ENCODE measurements at regions not wholly inside any gene's neighbourhood (a gene's known extent, or its start where the extent isn't known, plus 50 kb on each side); places are given as distances from the start of the nearest gene placed in this dataset.

DNA sequence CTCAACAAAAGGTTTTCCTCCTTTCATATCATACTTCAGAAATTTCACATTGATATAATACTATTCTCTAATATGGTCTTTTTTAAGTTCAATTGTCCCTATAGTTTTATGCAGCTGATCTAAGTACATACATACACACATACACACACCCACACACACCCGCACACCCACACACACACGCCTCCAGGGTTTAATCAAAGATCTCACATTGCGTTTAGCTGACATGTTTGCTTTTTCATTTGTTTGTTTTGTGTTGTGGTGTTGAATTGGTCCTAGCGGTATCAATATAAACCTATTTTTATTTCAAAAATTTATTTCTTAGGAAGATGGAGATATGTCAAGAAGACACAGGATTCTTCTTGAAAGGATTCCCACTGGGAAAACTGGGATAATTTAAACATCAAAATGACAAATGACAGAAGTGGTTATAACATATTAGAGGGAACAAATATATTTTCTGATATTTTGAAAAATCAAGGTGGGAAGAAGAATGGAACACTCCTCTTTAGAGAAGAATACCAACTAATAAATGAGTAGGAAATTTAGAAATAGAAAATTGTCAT is 434.9 kb upstream of the SLC30A5 start:
- Histone ChIP-seq H3K27me3 (ENCODE audit: control insufficient read depth in 1 of 2, insufficient read depth in 2 of 2, low read length in 2 of 2) (no peaks in the 10 kb centered on the region), H3K9ac (ENCODE audit: low read length) (no peak overlapping the region), H3K27ac (ENCODE audit: low read depth, low read length) (no peak overlapping the region), H3K4me3 (ENCODE audit: low read depth in 1 of 2, low read length in 2 of 2) (no peak overlapping the region), H3K36me3 (ENCODE audit: insufficient read depth, low read length) (no peaks in the 10 kb centered on the region), H3K9me3 (ENCODE audit: low read length) (no peaks in the 10 kb centered on the region), H3K4me1 (ENCODE audit: insufficient read depth, low read length) (no peaks in the 10 kb centered on the region)

DNA sequence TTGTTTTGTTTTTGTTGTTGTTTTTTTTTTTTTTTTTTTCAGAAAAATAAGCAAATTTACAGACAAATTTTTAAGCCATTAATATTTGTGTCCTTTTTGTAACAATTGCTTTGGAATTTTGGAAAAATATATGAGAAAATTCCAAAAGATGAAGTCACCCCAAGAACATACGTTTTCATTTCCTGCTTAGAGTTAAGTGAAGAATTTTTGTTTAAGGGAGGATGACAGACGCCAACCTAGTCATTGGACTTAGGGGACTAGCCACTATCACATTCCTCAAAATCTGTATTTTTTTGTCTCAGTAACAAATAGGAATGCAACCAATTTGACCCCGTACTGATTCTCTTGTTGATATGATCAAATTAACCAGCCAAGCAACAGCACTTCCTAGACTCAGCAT is 433.9 kb upstream of the SLC30A5 start:
- Histone ChIP-seq H3K36me3 (ENCODE audit: insufficient read depth, low read length) (no peaks in the 10 kb centered on the region), H3K27me3 (ENCODE audit: control insufficient read depth in 1 of 2, insufficient read depth in 2 of 2, low read length in 2 of 2) (no peaks in the 10 kb centered on the region), H3K9me3 (ENCODE audit: low read length) (no peaks in the 10 kb centered on the region), H3K4me3 (ENCODE audit: low read depth in 1 of 2, low read length in 2 of 2) (no peak overlapping the region), H3K27ac (ENCODE audit: low read depth, low read length) (no peak overlapping the region), H3K9ac (ENCODE audit: low read length) (no peak overlapping the region), H3K4me1 (ENCODE audit: insufficient read depth, low read length) (no peaks in the 10 kb centered on the region)

DNA sequence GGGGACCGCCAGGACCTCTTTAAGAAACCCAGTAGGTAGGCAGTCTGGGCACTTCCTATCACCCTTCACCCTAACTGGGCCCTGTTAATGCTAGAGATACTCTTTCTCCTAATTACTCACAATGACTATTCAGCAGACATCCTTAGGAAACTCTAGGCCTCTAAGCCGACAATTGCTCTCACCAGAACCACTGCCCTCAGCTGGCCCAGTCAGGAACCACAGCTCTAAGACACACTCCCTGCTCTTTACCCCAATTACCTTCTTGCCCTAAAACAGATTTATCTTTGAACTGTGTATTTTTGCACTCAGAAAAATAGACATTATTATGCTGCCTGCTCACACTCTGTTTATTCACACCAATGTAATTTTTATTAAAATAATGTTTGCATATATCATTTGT is 432.6 kb upstream of the SLC30A5 start:
- Histone ChIP-seq H3K4me1 (ENCODE audit: insufficient read depth, low read length) (no peaks in the 10 kb centered on the region), H3K27me3 (ENCODE audit: control insufficient read depth in 1 of 2, insufficient read depth in 2 of 2, low read length in 2 of 2) (no peaks in the 10 kb centered on the region), H3K9me3 (ENCODE audit: low read length) (no peaks in the 10 kb centered on the region), H3K9ac (ENCODE audit: low read length) (no peak overlapping the region), H3K27ac (ENCODE audit: low read depth, low read length) (no peak overlapping the region), H3K4me3 (ENCODE audit: low read depth in 1 of 2, low read length in 2 of 2) (no peak overlapping the region), H3K36me3 (ENCODE audit: insufficient read depth, low read length) (no peaks in the 10 kb centered on the region)

DNA sequence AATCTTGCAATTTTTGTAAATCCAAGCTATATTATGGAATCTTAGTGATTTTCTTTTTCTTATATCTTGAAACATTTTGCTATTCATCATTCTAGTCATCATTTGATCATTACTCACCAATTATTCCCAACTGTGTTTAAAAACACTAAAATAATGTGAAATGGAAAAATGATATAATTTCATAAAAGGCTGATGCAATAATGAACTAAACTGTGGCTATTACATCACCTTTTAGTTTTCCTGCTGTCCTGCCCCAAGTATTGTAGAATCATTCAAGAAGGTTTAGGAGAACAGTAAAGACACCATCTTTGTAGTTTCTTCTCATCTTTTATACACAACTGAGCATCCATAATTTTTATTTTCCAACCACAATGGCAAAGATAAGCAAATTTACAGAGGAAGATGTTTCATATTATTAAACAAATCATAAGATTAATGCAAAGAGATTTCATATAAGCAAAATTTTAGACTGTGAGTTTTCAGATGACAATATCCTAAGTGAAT is 431.0 kb upstream of the SLC30A5 start:
- Histone ChIP-seq H3K4me3 (ENCODE audit: low read depth in 1 of 2, low read length in 2 of 2) (no peak overlapping the region), H3K36me3 (ENCODE audit: insufficient read depth, low read length) (no peaks in the 10 kb centered on the region), H3K9me3 (ENCODE audit: low read length) (no peaks in the 10 kb centered on the region), H3K9ac (ENCODE audit: low read length) (no peak overlapping the region), H3K27me3 (ENCODE audit: control insufficient read depth in 1 of 2, insufficient read depth in 2 of 2, low read length in 2 of 2) (no peaks in the 10 kb centered on the region), H3K4me1 (ENCODE audit: insufficient read depth, low read length) (no peaks in the 10 kb centered on the region), H3K27ac (ENCODE audit: low read depth, low read length) (no peak overlapping the region)

DNA sequence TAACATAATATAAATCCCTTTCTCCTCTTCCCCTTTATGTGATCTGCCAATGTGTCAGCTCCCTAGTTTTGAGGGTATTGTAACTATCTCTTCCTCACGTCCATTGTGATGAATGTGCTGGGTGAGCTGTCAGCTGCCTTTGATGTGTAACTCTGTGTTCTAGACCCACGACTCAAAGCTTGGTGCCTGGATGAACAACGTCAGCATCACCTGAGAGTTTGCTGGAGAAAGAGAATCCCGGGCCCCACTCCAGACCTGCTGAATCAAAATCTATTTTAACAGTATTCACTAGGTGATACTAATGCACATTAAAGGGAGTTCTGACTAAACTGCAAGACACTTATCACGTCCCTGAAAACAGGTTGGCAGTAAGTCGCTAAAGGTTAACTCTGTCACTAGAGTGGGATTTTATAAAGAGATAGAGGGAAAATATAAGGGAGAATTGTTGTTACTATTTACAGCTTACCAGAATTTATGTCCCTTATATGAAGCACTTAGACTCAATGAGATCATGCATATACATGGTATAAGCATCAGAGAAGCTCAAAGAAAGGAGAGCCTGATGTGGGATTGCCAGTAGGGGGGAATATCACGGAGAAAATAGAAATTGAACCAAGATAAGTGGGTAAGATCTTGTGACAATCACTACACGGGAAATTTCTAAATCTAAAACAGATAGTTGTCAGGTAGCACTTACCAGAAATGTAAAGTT is 423.8 kb upstream of the SLC30A5 start:
- H3K4me3 ChIP-seq (ENCODE audit: low read depth in 1 of 2, low read length in 2 of 2), result no peak overlapping the region
- H3K9ac ChIP-seq (ENCODE audit: low read length), result no peak overlapping the region

DNA sequence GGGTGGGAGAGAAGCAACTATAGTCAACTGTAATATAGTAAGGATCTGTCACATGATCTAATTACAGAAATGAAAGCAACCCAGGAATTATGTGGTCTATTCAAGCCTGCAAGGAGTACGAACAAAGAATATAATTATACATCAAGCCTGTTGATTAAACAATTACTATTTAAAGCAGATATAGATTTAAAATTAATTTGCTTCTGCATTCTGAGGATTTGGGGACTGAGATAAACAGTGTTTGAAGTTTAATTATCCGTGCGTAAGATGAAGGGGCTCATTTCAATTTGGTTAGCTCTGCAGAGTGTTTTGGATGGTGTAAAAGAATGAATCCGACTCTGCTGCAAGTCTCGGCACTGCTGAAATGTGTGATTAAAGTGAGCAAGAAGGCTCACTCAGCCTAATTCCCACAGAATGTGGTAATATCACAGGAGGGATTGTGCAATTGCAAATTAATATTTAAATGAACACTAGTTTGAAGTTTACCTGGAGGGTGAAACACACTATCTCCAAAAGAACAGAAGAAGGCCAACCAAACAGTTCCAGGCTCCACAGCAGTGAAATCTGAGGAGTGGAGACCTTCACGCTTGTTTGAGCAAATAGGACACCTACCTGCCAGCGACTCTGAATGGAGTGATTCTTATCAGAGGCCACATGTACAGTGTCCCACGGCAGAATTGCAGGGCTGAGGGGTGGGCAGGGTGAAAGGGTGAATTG is 420.6 kb upstream of the SLC30A5 start:
- H3K9ac ChIP-seq (ENCODE audit: low read length), result no peak overlapping the region
- no peaks in the 10 kb centered on the region for H3K27me3 ChIP-seq (ENCODE audit: control insufficient read depth in 1 of 2, insufficient read depth in 2 of 2, low read length in 2 of 2)
- H3K4me1 ChIP-seq (ENCODE audit: insufficient read depth, low read length), result no peaks in the 10 kb centered on the region
- H3K4me3 ChIP-seq (ENCODE audit: low read depth in 1 of 2, low read length in 2 of 2), result no peak overlapping the region
- no peaks in the 10 kb centered on the region for H3K9me3 ChIP-seq (ENCODE audit: low read length)
- H3K27ac ChIP-seq (ENCODE audit: low read depth, low read length), result no peak overlapping the region
- no peaks in the 10 kb centered on the region for H3K36me3 ChIP-seq (ENCODE audit: insufficient read depth, low read length)

More for the DNA sequence above, 423.8 kb upstream of the SLC30A5 start:
- no peaks in the 10 kb centered on the region for H3K9me3 ChIP-seq (ENCODE audit: low read length)
- no peaks in the 10 kb centered on the region for H3K27me3 ChIP-seq (ENCODE audit: control insufficient read depth in 1 of 2, insufficient read depth in 2 of 2, low read length in 2 of 2)
- no peak overlapping the region for H3K27ac ChIP-seq (ENCODE audit: low read depth, low read length)
- no peaks in the 10 kb centered on the region for H3K36me3 ChIP-seq (ENCODE audit: insufficient read depth, low read length)
- H3K4me1 ChIP-seq (ENCODE audit: insufficient read depth, low read length), result no peaks in the 10 kb centered on the region

DNA sequence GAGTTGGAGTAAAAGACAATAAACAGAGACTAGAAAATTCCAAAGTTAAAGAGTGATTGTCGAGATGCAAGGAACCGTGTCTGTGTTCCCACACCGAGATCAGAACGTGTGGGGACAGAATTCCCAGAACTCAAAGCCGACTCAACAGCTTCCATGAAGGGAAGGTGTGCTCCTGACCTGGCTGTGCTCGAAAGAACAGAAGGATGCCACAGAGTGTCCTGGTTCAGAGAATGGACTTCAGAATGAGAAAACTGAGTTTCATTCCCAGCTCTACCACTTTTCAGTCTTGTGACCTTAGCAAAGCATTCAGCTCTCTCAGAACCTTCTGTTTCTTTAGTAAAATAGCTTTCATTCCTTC is 420.0 kb upstream of the SLC30A5 start:
- Histone ChIP-seq H3K9me3 (ENCODE audit: low read length) (no peaks in the 10 kb centered on the region), H3K36me3 (ENCODE audit: insufficient read depth, low read length) (no peaks in the 10 kb centered on the region), H3K9ac (ENCODE audit: low read length) (no peak overlapping the region), H3K27me3 (ENCODE audit: control insufficient read depth in 1 of 2, insufficient read depth in 2 of 2, low read length in 2 of 2) (no peaks in the 10 kb centered on the region), H3K4me1 (ENCODE audit: insufficient read depth, low read length) (no peaks in the 10 kb centered on the region), H3K4me3 (ENCODE audit: low read depth in 1 of 2, low read length in 2 of 2) (no peak overlapping the region), H3K27ac (ENCODE audit: low read depth, low read length) (no peak overlapping the region)

DNA sequence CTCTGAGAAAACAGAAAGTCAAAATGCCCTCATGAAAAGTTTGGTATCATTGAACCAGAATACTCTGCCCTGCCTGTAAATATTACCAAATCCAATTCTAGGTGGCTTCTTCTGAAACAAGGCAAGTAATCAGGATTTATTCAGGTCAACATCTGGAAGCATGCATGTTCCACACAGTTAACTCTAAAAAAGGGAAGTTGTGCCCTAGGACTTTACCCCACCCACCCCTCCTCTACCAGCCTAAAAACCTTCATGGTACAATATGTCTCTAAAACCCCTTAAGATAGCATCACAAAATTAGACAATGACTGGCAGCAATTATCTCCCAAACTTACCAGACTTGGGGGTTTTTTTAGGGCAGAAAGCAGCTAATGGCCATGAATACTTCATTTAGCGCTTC is 414.8 kb upstream of the SLC30A5 start:
- no peak overlapping the region for H3K4me3 ChIP-seq (ENCODE audit: low read depth in 1 of 2, low read length in 2 of 2)
- no peaks in the 10 kb centered on the region for H3K9me3 ChIP-seq (ENCODE audit: low read length)
- H3K27me3 ChIP-seq (ENCODE audit: control insufficient read depth in 1 of 2, insufficient read depth in 2 of 2, low read length in 2 of 2), result no peaks in the 10 kb centered on the region
- H3K27ac ChIP-seq (ENCODE audit: low read depth, low read length), result no peak overlapping the region
- no peak overlapping the region for H3K9ac ChIP-seq (ENCODE audit: low read length)
- no peaks in the 10 kb centered on the region for H3K36me3 ChIP-seq (ENCODE audit: insufficient read depth, low read length)
- no peaks in the 10 kb centered on the region for H3K4me1 ChIP-seq (ENCODE audit: insufficient read depth, low read length)

DNA sequence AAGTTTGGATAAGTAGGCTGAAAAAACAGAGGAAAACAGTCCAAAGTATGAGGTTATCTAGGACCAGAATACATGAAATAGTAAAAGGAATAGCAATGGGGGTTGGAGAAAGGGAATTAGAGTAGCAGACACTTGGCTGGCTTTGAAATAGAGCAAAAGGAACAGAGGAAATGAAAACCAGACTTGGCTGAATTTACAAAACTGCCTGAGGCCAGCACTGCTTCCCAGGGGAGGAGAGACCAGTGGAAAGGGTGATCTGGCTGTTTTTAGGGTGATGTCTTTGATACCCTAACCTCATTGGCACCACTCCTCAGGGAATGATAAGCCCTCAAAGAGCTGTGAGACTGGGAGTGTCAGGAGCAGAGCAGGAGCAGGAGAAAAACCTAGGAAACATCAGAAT is 413.4 kb upstream of the SLC30A5 start:
- H3K9me3 ChIP-seq (ENCODE audit: low read length), result no peaks in the 10 kb centered on the region
- no peak overlapping the region for H3K9ac ChIP-seq (ENCODE audit: low read length)
- no peaks in the 10 kb centered on the region for H3K36me3 ChIP-seq (ENCODE audit: insufficient read depth, low read length)
- H3K27ac ChIP-seq (ENCODE audit: low read depth, low read length), result no peak overlapping the region
- H3K4me1 ChIP-seq (ENCODE audit: insufficient read depth, low read length), result no peaks in the 10 kb centered on the region
- H3K4me3 ChIP-seq (ENCODE audit: low read depth in 1 of 2, low read length in 2 of 2), result no peak overlapping the region
- H3K27me3 ChIP-seq (ENCODE audit: control insufficient read depth in 1 of 2, insufficient read depth in 2 of 2, low read length in 2 of 2), result no peaks in the 10 kb centered on the region

DNA sequence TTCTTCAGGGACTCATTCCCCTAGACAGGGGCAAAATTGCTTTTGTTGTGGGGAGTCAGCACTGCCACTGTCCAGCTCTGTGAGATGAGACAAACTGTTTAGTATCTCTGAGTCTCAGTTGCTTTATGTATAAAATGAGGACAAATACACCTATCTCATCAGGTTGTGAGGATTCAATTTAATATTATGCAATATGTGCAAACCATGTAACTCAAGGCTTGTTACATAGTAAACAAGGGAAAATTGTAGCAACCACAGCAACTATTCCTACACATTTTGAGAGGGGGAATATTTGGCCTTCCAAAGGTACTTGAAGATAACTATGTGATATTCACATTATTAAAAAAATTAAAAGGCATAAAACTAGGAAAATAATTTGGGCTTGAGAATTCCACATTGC is 411.9 kb upstream of the SLC30A5 start:
- Histone ChIP-seq H3K9ac (ENCODE audit: low read length) (no peak overlapping the region), H3K4me3 (ENCODE audit: low read depth in 1 of 2, low read length in 2 of 2) (no peak overlapping the region)

DNA sequence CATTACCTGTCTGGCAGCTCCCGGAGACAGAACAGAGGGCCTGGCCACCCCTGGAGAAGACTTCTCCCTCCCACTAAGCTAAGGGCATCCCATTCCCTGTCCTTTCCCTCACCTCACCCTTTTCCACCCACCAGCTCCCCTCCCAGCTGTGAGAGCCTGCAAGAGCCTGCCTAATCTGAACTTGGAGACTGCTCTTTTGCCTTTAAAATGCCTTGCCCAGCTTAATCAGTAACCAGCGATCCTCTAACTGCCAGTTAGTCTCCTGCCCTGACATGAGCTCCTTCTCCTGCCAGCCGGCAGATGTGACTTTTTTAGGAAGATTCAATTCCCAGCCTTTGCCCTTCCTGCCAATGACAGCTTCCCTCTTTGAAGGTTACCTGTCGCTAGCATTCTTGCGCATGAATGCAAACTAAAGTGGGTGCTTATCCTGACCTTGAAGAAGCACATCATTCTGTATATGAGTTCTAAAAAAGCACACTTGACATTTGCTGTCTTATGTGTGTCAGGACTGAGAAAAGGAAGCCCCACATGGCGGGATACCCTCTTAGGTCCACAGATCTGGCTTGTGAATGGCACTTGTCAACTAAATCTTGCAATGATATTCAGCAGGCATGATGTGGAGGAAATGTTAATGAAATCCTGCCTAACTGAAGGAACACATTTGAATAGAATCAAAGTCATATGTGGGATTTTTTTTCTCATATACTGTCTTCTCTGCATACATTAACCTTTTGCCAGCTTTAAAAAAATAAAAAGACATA is 411.2 kb upstream of the SLC30A5 start:
- Histone ChIP-seq H3K27me3 (ENCODE audit: control insufficient read depth in 1 of 2, insufficient read depth in 2 of 2, low read length in 2 of 2) (no peaks in the 10 kb centered on the region), H3K27ac (ENCODE audit: low read depth, low read length) (no peak overlapping the region), H3K9ac (ENCODE audit: low read length) (no peak overlapping the region), H3K9me3 (ENCODE audit: low read length) (no peaks in the 10 kb centered on the region), H3K36me3 (ENCODE audit: insufficient read depth, low read length) (no peaks in the 10 kb centered on the region), H3K4me1 (ENCODE audit: insufficient read depth, low read length) (no peaks in the 10 kb centered on the region), H3K4me3 (ENCODE audit: low read depth in 1 of 2, low read length in 2 of 2) (no peak overlapping the region)

More for the DNA sequence above, 411.9 kb upstream of the SLC30A5 start:
- no peak overlapping the region for H3K27ac ChIP-seq (ENCODE audit: low read depth, low read length)
- no peaks in the 10 kb centered on the region for H3K9me3 ChIP-seq (ENCODE audit: low read length)
- H3K36me3 ChIP-seq (ENCODE audit: insufficient read depth, low read length), result no peaks in the 10 kb centered on the region
- H3K27me3 ChIP-seq (ENCODE audit: control insufficient read depth in 1 of 2, insufficient read depth in 2 of 2, low read length in 2 of 2), result no peaks in the 10 kb centered on the region
- no peaks in the 10 kb centered on the region for H3K4me1 ChIP-seq (ENCODE audit: insufficient read depth, low read length)
